ENCODE measurements at regions not wholly inside any gene's neighbourhood (a gene's known extent, or its start where the extent isn't known, plus 50 kb on each side); places are given as distances from the start of the nearest gene placed in this dataset.

GRCh38 chr11:91700854-91701253 lies 523.8 kb upstream of the FAT3 start:
- no peak for DNase-seq (ENCODE audit: low read depth)
- TF ChIP-seq CTCF (IDR thresholded peaks at IDR 0.05; ENCODE audit: control insufficient read depth, extremely low read depth, insufficient read depth), result no peak
- H3K4me3 ChIP-seq (ENCODE audit: low read depth, low read length), result no peak overlapping the region

- no peak overlapping the region for H3K4me3 ChIP-seq (ENCODE audit: low read depth, low read length)
- no peak for DNase-seq (ENCODE audit: low read depth)
- TF ChIP-seq CTCF (IDR thresholded peaks at IDR 0.05; ENCODE audit: control insufficient read depth, extremely low read depth, insufficient read depth), result no peak
These were observed 525.8 kb upstream of the FAT3 start for GRCh38 chr11:91698845-91699244.

- TF ChIP-seq CTCF (IDR thresholded peaks at IDR 0.05; ENCODE audit: control insufficient read depth, extremely low read depth, insufficient read depth), result no peak
- DNase-seq (ENCODE audit: low read depth), result no peak
- no peak overlapping the region for H3K4me3 ChIP-seq (ENCODE audit: low read depth, low read length)
These were observed 530.3 kb upstream of the FAT3 start for GRCh38 chr11:91694331-91694730.

- no peak overlapping the region for H3K4me3 ChIP-seq (ENCODE audit: low read depth, low read length)
- TF ChIP-seq CTCF (IDR thresholded peaks at IDR 0.05; ENCODE audit: control insufficient read depth, extremely low read depth, insufficient read depth), result no peak
- no peak for DNase-seq (ENCODE audit: low read depth)
These were observed 532.7 kb upstream of the FAT3 start for GRCh38 chr11:91691872-91692271.

- TF ChIP-seq CTCF (IDR thresholded peaks at IDR 0.05; ENCODE audit: control insufficient read depth, extremely low read depth, insufficient read depth), result no peak
- no peak for DNase-seq (ENCODE audit: low read depth)
- H3K4me3 ChIP-seq (ENCODE audit: low read depth, low read length), result no peak overlapping the region
These were observed 535.9 kb upstream of the FAT3 start for GRCh38 chr11:91688672-91689071.

- H3K4me3 ChIP-seq (ENCODE audit: low read depth, low read length), result no peak overlapping the region
- peak; percentile 2 for DNase-seq (ENCODE audit: low read depth)
- no peak for TF ChIP-seq CTCF (IDR thresholded peaks at IDR 0.05; ENCODE audit: control insufficient read depth, extremely low read depth, insufficient read depth)
These were observed 537.9 kb upstream of the FAT3 start for GRCh38 chr11:91686700-91687099.

GRCh38 chr11:91686281-91686680 lies 538.3 kb upstream of the FAT3 start:
- DNase-seq (ENCODE audit: low read depth), result no peak
- no peak overlapping the region for H3K4me3 ChIP-seq (ENCODE audit: low read depth, low read length)
- TF ChIP-seq CTCF (IDR thresholded peaks at IDR 0.05; ENCODE audit: control insufficient read depth, extremely low read depth, insufficient read depth), result no peak

All from LNCaP clone FGC (cell line).